Osteocyte (in vitro differentiated cells): ENCODE measurements at regions not wholly inside any gene's neighbourhood (a gene's known extent, or its start where the extent isn't known, plus 50 kb on each side); places are given as distances from the start of the nearest gene placed in this dataset.

ENCODE experiments used
- DNase-seq: peaks from one replicate; pipeline ENCODE4 v3.0.0; 2021; ENCODE audit warnings: mixed read lengths; ENCODE audit not compliant: unreplicated experiment; ENCODE audit errors: extremely low spot score
- H3K27ac Mint-ChIP-seq: one replicate; pipeline ENCODE4 v1.8.0; 2021; ENCODE audit warnings: mild to moderate bottlenecking, mixed read lengths; ENCODE audit not compliant: unreplicated experiment
- H3K27me3 Mint-ChIP-seq: one replicate; pipeline ENCODE4 v1.8.0; 2021; ENCODE audit warnings: mixed read lengths; ENCODE audit not compliant: unreplicated experiment
- H3K36me3 Mint-ChIP-seq: one replicate; pipeline ENCODE4 v1.8.0; 2021; ENCODE audit warnings: mixed read lengths; ENCODE audit not compliant: unreplicated experiment
- H3K4me1 Mint-ChIP-seq: one replicate; pipeline ENCODE4 v1.8.0; 2021; ENCODE audit warnings: mixed read lengths; ENCODE audit not compliant: unreplicated experiment
- H3K4me3 Mint-ChIP-seq: one replicate; pipeline ENCODE4 v1.8.0; 2021; ENCODE audit warnings: mild to moderate bottlenecking, moderate library complexity, mixed read lengths; ENCODE audit not compliant: unreplicated experiment
- H3K9me3 Mint-ChIP-seq: one replicate; pipeline ENCODE4 v1.8.0; 2021; ENCODE audit warnings: mixed read lengths; ENCODE audit not compliant: unreplicated experiment
- TF ChIP-seq, protein P1 (sequence below): fragments of 200-600 bp; sonication (generic); IDR thresholded peaks from 2 replicates; pipeline ENCODE4 v1.5.0; 2021; ENCODE audit warnings: antibody characterized with exemption, mild to moderate bottlenecking, moderate library complexity

DNA sequence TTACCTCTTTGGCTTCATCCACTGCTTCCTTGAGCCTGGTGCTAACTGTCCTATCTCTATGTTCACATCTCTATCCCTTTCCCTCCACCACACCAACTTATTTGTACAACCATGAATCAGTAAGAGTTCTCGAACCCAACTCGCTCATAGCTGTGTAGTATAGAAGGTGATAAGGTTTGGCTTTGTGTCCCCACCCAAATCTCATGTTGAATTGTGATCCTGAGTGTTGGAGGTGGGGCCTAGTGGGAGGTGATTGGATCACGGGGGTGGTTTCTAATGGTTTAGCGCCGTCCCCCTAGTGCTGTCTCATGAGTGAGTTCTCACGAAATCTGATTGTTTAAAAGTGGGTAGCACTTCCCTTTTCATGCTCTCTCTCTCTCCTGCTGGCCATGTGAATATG lies 235.6 kb upstream of the FMN2 start:
- no peak overlapping the region for H3K27ac Mint-ChIP-seq
- TF ChIP-seq, protein P1, sequence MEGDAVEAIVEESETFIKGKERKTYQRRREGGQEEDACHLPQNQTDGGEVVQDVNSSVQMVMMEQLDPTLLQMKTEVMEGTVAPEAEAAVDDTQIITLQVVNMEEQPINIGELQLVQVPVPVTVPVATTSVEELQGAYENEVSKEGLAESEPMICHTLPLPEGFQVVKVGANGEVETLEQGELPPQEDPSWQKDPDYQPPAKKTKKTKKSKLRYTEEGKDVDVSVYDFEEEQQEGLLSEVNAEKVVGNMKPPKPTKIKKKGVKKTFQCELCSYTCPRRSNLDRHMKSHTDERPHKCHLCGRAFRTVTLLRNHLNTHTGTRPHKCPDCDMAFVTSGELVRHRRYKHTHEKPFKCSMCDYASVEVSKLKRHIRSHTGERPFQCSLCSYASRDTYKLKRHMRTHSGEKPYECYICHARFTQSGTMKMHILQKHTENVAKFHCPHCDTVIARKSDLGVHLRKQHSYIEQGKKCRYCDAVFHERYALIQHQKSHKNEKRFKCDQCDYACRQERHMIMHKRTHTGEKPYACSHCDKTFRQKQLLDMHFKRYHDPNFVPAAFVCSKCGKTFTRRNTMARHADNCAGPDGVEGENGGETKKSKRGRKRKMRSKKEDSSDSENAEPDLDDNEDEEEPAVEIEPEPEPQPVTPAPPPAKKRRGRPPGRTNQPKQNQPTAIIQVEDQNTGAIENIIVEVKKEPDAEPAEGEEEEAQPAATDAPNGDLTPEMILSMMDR, result no peak
- no peak for DNase-seq
- H3K9me3 Mint-ChIP-seq, result no peaks in the 10 kb centered on the region
- no peaks in the 10 kb centered on the region for H3K4me1 Mint-ChIP-seq
- no peak overlapping the region for H3K4me3 Mint-ChIP-seq
- H3K36me3 Mint-ChIP-seq, result no peaks in the 10 kb centered on the region
- H3K27me3 Mint-ChIP-seq, result peaks cover 37% of the 10 kb centered on the region

DNA sequence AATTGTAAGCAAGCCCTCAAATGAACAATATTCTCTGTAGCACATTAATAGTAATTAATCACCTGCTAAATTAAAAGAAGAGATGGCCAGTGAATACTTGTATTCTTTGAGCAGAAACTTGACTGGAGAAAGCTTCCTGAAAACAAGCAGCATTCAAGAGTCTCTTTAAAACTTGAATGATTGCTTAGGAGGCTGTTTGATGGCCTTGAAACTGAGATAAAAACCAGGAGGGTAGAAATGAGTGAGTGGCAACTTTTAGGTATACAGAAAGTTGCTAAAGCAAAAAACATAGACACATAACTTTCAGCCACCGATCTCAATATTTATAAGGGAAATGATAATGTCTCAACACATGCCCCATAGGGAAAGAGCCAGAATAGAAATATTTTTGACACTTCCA lies 234.8 kb upstream of the FMN2 start:
- no peak for DNase-seq
- TF ChIP-seq, protein P1, result no peak
- no peaks in the 10 kb centered on the region for H3K4me1 Mint-ChIP-seq

DNA sequence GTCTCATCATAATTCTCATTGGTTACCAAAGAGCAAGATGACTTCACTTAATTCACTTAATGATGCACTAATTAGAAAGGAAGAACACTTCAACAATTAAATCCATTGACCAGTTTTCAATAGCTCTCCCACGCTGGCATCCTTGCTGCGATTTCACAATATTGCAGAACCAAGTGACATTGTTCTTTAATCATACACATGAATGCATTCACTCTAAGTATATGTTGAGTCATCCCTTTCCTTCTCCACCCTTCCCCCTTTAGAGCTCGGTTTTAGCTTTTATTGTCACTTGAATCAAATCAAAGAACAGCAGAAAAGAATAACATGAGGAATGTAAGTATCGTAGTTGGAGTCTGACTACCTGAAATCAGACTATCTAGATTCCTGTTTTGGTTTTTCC lies 233.6 kb upstream of the FMN2 start:
- Mint-ChIP-seq H3K27me3 (peaks cover 41% of the 10 kb centered on the region), H3K36me3 (no peaks in the 10 kb centered on the region), H3K4me1 (no peaks in the 10 kb centered on the region), H3K9me3 (no peaks in the 10 kb centered on the region), H3K27ac (no peak overlapping the region), H3K4me3 (no peak overlapping the region)
- DNase-seq, result no peak
- TF ChIP-seq, protein P1, result no peak

More for the DNA sequence above, 234.8 kb upstream of the FMN2 start:
- Mint-ChIP-seq H3K27me3 (peaks cover 37% of the 10 kb centered on the region), H3K9me3 (no peaks in the 10 kb centered on the region), H3K27ac (no peak overlapping the region), H3K4me3 (no peak overlapping the region), H3K36me3 (no peaks in the 10 kb centered on the region)

DNA sequence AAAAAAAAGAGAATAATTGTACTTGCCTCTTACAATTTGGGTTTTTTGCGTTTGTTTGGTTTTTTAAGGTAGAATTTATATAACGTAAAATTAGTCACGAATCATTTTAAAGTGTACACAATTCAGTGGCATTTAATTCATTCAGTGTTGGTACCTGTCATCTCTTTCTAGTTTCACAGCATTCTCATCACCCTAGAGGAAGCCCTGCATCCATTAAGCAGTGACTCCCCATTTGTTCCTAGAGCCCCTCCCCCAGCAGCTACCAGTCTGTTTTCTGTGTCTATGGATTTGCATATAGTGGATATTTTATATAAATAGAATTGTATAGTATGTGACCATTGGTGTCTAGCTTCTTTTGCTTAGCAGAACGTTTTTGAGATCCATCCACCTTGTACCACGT lies 233.2 kb upstream of the FMN2 start:
- TF ChIP-seq, protein P1, result no peak
- H3K4me1 Mint-ChIP-seq, result no peaks in the 10 kb centered on the region
- H3K27me3 Mint-ChIP-seq, result peaks cover 41% of the 10 kb centered on the region
- H3K4me3 Mint-ChIP-seq, result no peak overlapping the region
- no peaks in the 10 kb centered on the region for H3K36me3 Mint-ChIP-seq
- H3K9me3 Mint-ChIP-seq, result no peaks in the 10 kb centered on the region
- DNase-seq, result no peak
- H3K27ac Mint-ChIP-seq, result no peak overlapping the region

DNA sequence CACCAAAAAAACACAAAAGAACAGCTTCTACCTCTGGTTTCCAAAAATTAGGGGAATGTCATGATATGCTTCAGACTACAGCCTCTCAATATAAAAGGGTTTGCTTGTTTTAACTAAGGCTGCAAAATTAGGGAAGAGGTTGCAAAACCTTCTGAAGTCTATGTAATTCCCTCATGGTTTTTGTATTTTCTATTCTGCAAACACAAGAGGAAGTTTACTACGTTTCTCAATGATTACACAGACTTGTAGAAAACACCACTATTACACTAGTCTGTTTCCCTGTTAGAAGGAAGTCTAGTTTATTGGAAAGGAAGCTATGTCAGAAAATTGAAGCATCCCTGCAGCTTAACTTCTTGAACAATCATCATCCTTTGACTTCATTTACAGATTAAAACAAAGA lies 229.7 kb upstream of the FMN2 start:
- H3K27me3 Mint-ChIP-seq, result peaks cover 14% of the 10 kb centered on the region
- no peak overlapping the region for H3K27ac Mint-ChIP-seq
- H3K36me3 Mint-ChIP-seq, result no peaks in the 10 kb centered on the region
- no peaks in the 10 kb centered on the region for H3K4me1 Mint-ChIP-seq
- no peak overlapping the region for H3K4me3 Mint-ChIP-seq
- H3K9me3 Mint-ChIP-seq, result no peaks in the 10 kb centered on the region
- TF ChIP-seq, protein P1, result no peak
- DNase-seq, result no peak
